ENCODE measurements at regions not wholly inside any gene's neighbourhood (a gene's known extent, or its start where the extent isn't known, plus 50 kb on each side); places are given as distances from the start of the nearest gene placed in this dataset.

DNA sequence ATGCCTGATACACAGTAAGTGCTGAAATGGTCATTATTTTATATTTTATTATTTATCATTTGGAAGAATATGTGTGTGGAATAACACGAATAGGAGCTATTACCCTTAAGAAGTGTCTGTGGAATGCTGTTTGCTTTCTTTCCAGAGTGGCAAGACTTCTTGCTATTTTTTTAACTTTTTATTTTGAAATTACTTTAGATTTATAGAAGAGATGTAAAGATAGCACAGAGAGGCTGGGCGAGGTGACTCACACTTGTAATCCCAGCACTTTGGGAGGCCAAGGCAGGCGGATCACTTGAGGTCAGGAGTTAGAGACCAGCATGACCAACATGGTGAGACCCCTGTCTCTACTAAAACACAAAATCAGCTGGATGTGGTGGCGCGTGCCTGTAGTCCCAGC lies 58.9 kb upstream of the PAX6 start:
- intact Hi-C loops (cut with DNase I; ENCODE audit: low total_unique reads): no loop called here
- no peaks in the 10 kb centered on the region for H3K9me3 ChIP-seq
- no peaks in the 10 kb centered on the region for H3K36me3 ChIP-seq
- no peak for TF ChIP-seq POLR2A (IDR thresholded peaks at IDR 0.05)
- TF ChIP-seq, protein P1, sequence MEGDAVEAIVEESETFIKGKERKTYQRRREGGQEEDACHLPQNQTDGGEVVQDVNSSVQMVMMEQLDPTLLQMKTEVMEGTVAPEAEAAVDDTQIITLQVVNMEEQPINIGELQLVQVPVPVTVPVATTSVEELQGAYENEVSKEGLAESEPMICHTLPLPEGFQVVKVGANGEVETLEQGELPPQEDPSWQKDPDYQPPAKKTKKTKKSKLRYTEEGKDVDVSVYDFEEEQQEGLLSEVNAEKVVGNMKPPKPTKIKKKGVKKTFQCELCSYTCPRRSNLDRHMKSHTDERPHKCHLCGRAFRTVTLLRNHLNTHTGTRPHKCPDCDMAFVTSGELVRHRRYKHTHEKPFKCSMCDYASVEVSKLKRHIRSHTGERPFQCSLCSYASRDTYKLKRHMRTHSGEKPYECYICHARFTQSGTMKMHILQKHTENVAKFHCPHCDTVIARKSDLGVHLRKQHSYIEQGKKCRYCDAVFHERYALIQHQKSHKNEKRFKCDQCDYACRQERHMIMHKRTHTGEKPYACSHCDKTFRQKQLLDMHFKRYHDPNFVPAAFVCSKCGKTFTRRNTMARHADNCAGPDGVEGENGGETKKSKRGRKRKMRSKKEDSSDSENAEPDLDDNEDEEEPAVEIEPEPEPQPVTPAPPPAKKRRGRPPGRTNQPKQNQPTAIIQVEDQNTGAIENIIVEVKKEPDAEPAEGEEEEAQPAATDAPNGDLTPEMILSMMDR (IDR thresholded peaks at IDR 0.05): no peak
- no peak overlapping the region for H3K27ac ChIP-seq
- H3K4me3 ChIP-seq: no peak overlapping the region
- no peak for DNase-seq
- no peaks in the 10 kb centered on the region for H3K4me1 ChIP-seq
- H3K27me3 ChIP-seq: no peaks in the 10 kb centered on the region

DNA sequence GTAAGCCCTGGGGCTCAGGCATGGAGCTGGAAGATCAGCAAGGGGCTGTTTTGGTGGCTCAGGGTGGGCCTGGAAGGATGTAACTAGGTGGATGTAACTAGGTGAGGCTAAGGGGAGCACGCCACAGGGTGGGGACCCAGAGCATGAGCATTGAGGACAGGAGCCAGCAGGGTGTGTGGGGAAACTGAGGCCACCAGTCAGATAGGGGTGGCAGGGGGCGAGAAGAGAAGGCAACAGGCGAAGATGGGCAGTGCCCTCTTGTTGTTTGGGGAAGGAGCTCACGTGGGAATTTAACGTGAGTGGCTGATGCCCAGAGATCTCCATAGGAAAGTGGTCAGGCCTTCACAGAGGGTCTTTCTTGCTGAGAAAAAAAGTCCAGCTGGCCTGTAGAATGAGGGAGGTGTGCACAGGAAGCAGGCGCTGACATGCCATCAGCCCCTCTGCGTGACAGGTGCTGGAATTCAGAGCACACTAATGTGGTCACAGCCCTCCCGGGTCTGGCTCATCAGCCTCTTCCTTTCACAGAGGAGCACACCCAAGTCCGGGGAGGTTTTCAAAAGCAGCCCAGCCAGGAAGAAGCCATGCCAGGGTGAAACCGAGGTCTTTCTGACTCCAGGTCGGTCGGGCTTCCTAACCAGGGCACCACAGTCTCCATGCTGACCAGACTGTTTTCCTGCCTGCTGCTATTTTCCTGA lies 54.6 kb upstream of the PAX6 start:
- no peak for TF ChIP-seq POLR2A (IDR thresholded peaks at IDR 0.05)
- TF ChIP-seq, protein P1 (IDR thresholded peaks at IDR 0.05): no peak
- no peaks in the 10 kb centered on the region for H3K4me1 ChIP-seq
- no peaks in the 10 kb centered on the region for H3K9me3 ChIP-seq
- intact Hi-C loops (cut with DNase I; ENCODE audit: low total_unique reads): no loop called here
- H3K27me3 ChIP-seq: no peaks in the 10 kb centered on the region
- DNase-seq: no peak
- no peak overlapping the region for H3K27ac ChIP-seq
- no peaks in the 10 kb centered on the region for H3K36me3 ChIP-seq
- H3K4me3 ChIP-seq: no peak overlapping the region

DNA sequence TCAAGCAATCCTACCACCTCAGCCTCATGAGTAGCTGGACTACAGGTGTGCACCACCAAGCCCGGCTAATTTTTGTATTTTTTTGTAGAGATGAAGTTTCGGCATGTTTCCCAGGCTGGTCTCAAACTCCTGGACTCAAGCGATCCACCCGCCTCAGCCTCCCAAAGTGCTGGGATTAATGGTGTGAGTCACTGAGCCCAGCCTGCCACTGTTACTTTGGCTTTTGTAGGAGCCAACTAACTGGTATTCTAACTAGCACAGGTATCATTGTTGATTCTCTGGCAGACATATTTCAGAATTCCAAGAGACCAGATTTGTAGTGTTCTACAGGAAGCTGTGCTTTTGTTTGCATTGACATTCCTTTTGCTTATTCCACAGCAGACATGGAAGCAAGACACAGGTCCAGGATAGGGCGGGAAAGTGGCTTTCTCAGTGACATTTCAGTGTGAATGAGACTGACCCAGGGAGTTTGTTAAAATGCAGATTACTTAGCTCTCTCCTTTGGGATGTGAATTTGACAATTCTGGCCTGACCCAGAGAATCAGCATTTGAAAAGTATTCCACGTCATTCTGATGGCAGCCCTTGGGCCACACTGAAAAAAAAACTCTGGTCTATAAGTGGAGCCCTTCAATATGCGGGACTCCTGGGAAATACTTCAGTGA lies 52.2 kb upstream of the PAX6 start:
- Histone ChIP-seq H3K36me3 (no peaks in the 10 kb centered on the region), H3K4me3 (no peak overlapping the region), H3K9me3 (no peaks in the 10 kb centered on the region), H3K27ac (no peak overlapping the region), H3K27me3 (no peaks in the 10 kb centered on the region), H3K4me1 (no peaks in the 10 kb centered on the region)
- DNase-seq: no peak
- intact Hi-C loops (cut with DNase I; ENCODE audit: low total_unique reads): no loop called here
- TF ChIP-seq, protein P1 (IDR thresholded peaks at IDR 0.05): no peak
- TF ChIP-seq POLR2A (IDR thresholded peaks at IDR 0.05): no peak

DNA sequence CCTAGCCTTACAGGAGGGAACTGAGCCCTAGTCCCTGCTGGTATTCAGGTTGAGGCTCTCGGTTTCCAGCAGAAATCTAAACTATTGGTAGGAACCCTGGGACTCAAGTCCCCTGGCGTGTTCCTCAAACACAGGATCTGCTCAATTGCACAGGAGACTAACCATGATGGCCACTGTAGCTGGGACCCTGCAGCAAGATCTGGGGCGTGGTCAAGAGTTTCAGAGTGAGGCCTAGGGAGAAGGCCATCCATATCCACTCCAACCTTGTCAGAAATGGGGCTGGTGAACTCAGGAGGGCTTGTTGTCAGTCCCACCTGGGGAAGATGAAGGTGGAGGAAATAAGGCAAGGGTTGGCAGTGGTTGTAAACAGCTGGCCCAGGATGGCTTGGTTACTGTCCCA lies 49.9 kb upstream of the PAX6 start:
- no peaks in the 10 kb centered on the region for H3K9me3 ChIP-seq
- H3K4me1 ChIP-seq: no peaks in the 10 kb centered on the region
- no peak overlapping the region for H3K27ac ChIP-seq
- TF ChIP-seq, protein P1 (IDR thresholded peaks at IDR 0.05): no peak
- TF ChIP-seq POLR2A (IDR thresholded peaks at IDR 0.05): no peak
- no peaks in the 10 kb centered on the region for H3K27me3 ChIP-seq
- DNase-seq: no peak
- H3K36me3 ChIP-seq: no peaks in the 10 kb centered on the region
- intact Hi-C loops (cut with DNase I; ENCODE audit: low total_unique reads): no loop called here
- H3K4me3 ChIP-seq: no peak overlapping the region
